Ovary (tissue), 7 donors: ENCODE measurements at regions not wholly inside any gene's neighbourhood (a gene's known extent, or its start where the extent isn't known, plus 50 kb on each side); places are given as distances from the start of the nearest gene placed in this dataset.

Experiments
- DNase-seq, 5 donors: peaks; one replicate each; pipeline ENCODE4 v3.0.0-alpha.2; 2019 to 2020
- H3K27ac ChIP-seq, 2 donors: fragments of 200-600 bp; one replicate each; pipeline versions ENCODE4 v1.5.1 to v1.8.0; 2019 to 2022
- H3K27me3 ChIP-seq: fragments of 200-600 bp; one replicate; pipeline ENCODE4 v1.8.0; 2022
- H3K36me3 ChIP-seq: fragments of 200-600 bp; sonication (generic); one replicate; pipeline ENCODE4 v1.5.1; 2019
- H3K4me1 ChIP-seq: one replicate; pipeline ENCODE4 v1.8.1; 2013; ENCODE audit warnings: mild to moderate bottlenecking, moderate library complexity; ENCODE audit not compliant: insufficient read depth
- H3K4me3 ChIP-seq: fragments of 200-600 bp; sonication (generic); one replicate; pipeline ENCODE4 v1.5.1; 2017
- H3K9me3 ChIP-seq, 2 donors: fragments of 200-600 bp in 1 of 2; sonication (generic) in 1 of 2; one replicate each; pipeline versions ENCODE4 v1.5.1 to v1.8.1; 2013 to 2019; ENCODE audit warnings: mild to moderate bottlenecking in 1 of 2, moderate library complexity in 1 of 2
- CTCF ChIP-seq, 3 donors: fragments of 450-650 bp in 2 of 3; fragments of 200-600 bp in 1 of 3; IDR thresholded peaks; one replicate each; pipeline versions ENCODE4 v1.5.1 to v1.8.0; 2016 to 2022; ENCODE audit warnings: antibody characterized with exemption in 3 of 3, mild to moderate bottlenecking in 1 of 3
- EP300 ChIP-seq: sonication (generic); formaldehyde crosslinking; IDR thresholded peaks from one replicate; pipeline ENCODE4 v1.6.1; 2017; ENCODE audit warnings: antibody characterized with exemption
- POLR2A ChIP-seq: fragments of 450-650 bp; IDR thresholded peaks from one replicate; pipeline ENCODE4 v1.6.1; 2017; ENCODE audit warnings: antibody characterized with exemption, mild to moderate bottlenecking, moderate library complexity
- WGBS, 3 donors: extraction: QIAGEN DNeasy Blood & Tissue Kit in 1 of 3; methylation state at CpG; one replicate each; pipeline versions ENCODE4 v1.1.5 to v1.1.7; 2013 to 2017; 5-methylcytosine and 5-hydroxymethylcytosine counted together
- intact Hi-C, 4 donors: fragments of 100-400 bp; cut with DNase I; formaldehyde crosslinking; loops; one replicate each; pipeline versions ENCODE4 v1.11.0 to v1.15.1; 2022 to 2023
- donor health status: DM: no; HTN: no; CAD: no; lungs with moderate emphysema.
- donor health status: DM: no; HTN: no; CAD: no.
- donor health status: Bipolar disorder and iron deficiency.
- donor health status: DM: no; HTN: no; CAD: no.
- donor health status: DM: yes; HTN: yes; CAD: no.

- Histone ChIP-seq H3K9me3 (no peaks in the 10 kb centered on the region), H3K27me3 (no peaks in the 10 kb centered on the region), H3K36me3 (no peaks in the 10 kb centered on the region), H3K4me3 (no peak overlapping the region), H3K27ac (no peak overlapping the region), H3K4me1 (no peaks in the 10 kb centered on the region)
- 92 to 95% (median 93%) methylated on average over 3 of the region's 3 CpGs for WGBS, 3 donors
- intact Hi-C loops: no loop called here
- DNase-seq: no peak
- TF ChIP-seq CTCF (IDR thresholded peaks at IDR 0.05): no peak
- no peak for TF ChIP-seq EP300
- TF ChIP-seq POLR2A: no peak
Measured at GRCh38 chr2:186984481-186984880, 135.5 kb upstream of the ZSWIM2 start.

- Histone ChIP-seq H3K27ac (no peak overlapping the region), H3K9me3 (no peaks in the 10 kb centered on the region), H3K36me3 (no peaks in the 10 kb centered on the region), H3K4me3 (no peak overlapping the region), H3K27me3 (no peaks in the 10 kb centered on the region), H3K4me1 (no peaks in the 10 kb centered on the region)
- DNase-seq: no peak
- intact Hi-C loops: no loop called here
- TF ChIP-seq CTCF (IDR thresholded peaks at IDR 0.05): no peak
- no peak for TF ChIP-seq EP300
- TF ChIP-seq POLR2A: no peak
- WGBS, 3 donors: 87 to 90% (median 88%) methylated on average over 11 of the region's 11 CpGs
Measured at GRCh38 chr2:186980787-186981550, 132.0 kb upstream of the ZSWIM2 start.

- intact Hi-C loops: no loop called here
- Histone ChIP-seq H3K9me3 (no peaks in the 10 kb centered on the region), H3K27ac (no peak overlapping the region), H3K36me3 (no peaks in the 10 kb centered on the region), H3K27me3 (no peaks in the 10 kb centered on the region), H3K4me1 (no peaks in the 10 kb centered on the region), H3K4me3 (no peak overlapping the region)
- TF ChIP-seq POLR2A: no peak
- TF ChIP-seq EP300: no peak
- TF ChIP-seq CTCF (IDR thresholded peaks at IDR 0.05): no peak
- DNase-seq: no peak
- 95 to 99% (median 99%) methylated on average over 2 of the region's 2 CpGs for whole genome bisulfite sequencing, 3 donors
Measured at GRCh38 chr2:186980117-186980442, 131.1 kb upstream of the ZSWIM2 start.

GRCh38 chr2:186979439-186980116, 130.6 kb upstream of the ZSWIM2 start:
- 89 to 91% (median 90%) methylated on average over 10 of the region's 10 CpGs for WGBS, 3 donors
- Histone ChIP-seq H3K27me3 (no peaks in the 10 kb centered on the region), H3K4me1 (no peaks in the 10 kb centered on the region), H3K27ac (no peak overlapping the region), H3K9me3 (no peaks in the 10 kb centered on the region), H3K36me3 (no peaks in the 10 kb centered on the region), H3K4me3 (no peak overlapping the region)
- DNase-seq: no peak
- intact Hi-C loops: no loop called here
- TF ChIP-seq CTCF (IDR thresholded peaks at IDR 0.05) (no peak), EP300 (no peak), POLR2A (no peak)
